GM23248 (cell line): ENCODE measurements at regions not wholly inside any gene's neighbourhood (a gene's known extent, or its start where the extent isn't known, plus 50 kb on each side); places are given as distances from the start of the nearest gene placed in this dataset.

ENCODE experiments used
- EZH2 ChIP-seq: fragments of 200-600 bp; sonication (generic); IDR thresholded peaks from 2 replicates; pipeline ENCODE4 v1.6.1; 2018; ENCODE audit warnings: antibody characterized with exemption, mild to moderate bottlenecking; ENCODE audit not compliant: insufficient read depth, poor library complexity, severe bottlenecking
- EZH2phosphoT487 ChIP-seq: fragments of 200-600 bp; sonication (generic); IDR thresholded peaks from 2 replicates; pipeline ENCODE4 v1.6.1; 2018; ENCODE audit warnings: antibody characterized with exemption, moderate library complexity, mild to moderate bottlenecking, low read depth; ENCODE audit not compliant: insufficient read depth

DNA sequence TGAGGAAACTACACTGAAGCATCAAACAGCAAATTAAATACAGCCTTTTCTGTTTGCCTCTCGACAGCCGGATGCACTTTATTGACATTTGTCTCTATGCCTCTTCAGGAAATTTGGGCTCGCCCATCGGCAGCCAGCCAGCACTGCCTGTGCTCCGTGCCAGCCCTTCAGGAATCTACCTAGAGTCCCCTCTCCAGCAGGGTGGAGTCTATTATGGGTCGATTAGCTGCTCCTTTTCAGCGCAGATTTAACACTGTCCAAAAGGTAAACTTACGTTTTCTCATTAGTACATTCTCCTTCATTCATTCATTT, 91.5 kb downstream of the MYCN start:
- TF ChIP-seq EZH2 (no peak), EZH2phosphoT487 (no peak)
